Smooth muscle cell (in vitro differentiated cells): ENCODE measurements at regions not wholly inside any gene's neighbourhood (a gene's known extent, or its start where the extent isn't known, plus 50 kb on each side); places are given as distances from the start of the nearest gene placed in this dataset.

Experiments used
- DNase-seq: peaks from one replicate; lab custom pipeline; 2025; ENCODE audit not compliant: unreplicated experiment; lab: John Stamatoyannopoulos, UW
- H2AFZ ChIP-seq: fragments of 200-600 bp; sonication (generic); 2 replicates; pipeline ENCODE4 v1.6.0; 2016; ENCODE audit warnings: antibody characterized with exemption, low read depth, mild to moderate bottlenecking
- H3F3A ChIP-seq: fragments of 200-600 bp; sonication (generic); 2 replicates; pipeline ENCODE4 v1.6.0; 2017; ENCODE audit warnings: antibody characterized with exemption, low read depth
- H3K27ac ChIP-seq: fragments of 200-600 bp; sonication (generic); 2 replicates; pipeline ENCODE4 v1.5.1; 2016; ENCODE audit warnings: low read depth, mild to moderate bottlenecking
- H3K27me3 ChIP-seq: fragments of 200-600 bp; sonication (generic); 2 replicates; pipeline ENCODE4 v1.6.1; 2016; ENCODE audit warnings: low read depth, mild to moderate bottlenecking
- H3K36me3 ChIP-seq: fragments of 200-600 bp; sonication (generic); 2 replicates; pipeline ENCODE4 v1.5.1; 2016; ENCODE audit warnings: low read depth
- H3K4me1 ChIP-seq: fragments of 200-600 bp; sonication (generic); 2 replicates; pipeline ENCODE4 v1.5.1; 2016; ENCODE audit warnings: low read depth
- H3K4me2 ChIP-seq: fragments of 200-600 bp; sonication (generic); 2 replicates; pipeline ENCODE4 v1.6.0; 2016; ENCODE audit warnings: mild to moderate bottlenecking
- H3K4me3 ChIP-seq: fragments of 200-600 bp; sonication (generic); 2 replicates; pipeline ENCODE4 v1.5.1; 2016; ENCODE audit warnings: mild to moderate bottlenecking
- H3K79me2 ChIP-seq: fragments of 200-600 bp; sonication (generic); 2 replicates; pipeline ENCODE4 v1.6.0; 2016; ENCODE audit warnings: low read depth, mild to moderate bottlenecking
- H3K9ac ChIP-seq: fragments of 200-600 bp; sonication (generic); 2 replicates; pipeline ENCODE4 v1.6.0; 2016; ENCODE audit warnings: low read depth
- H3K9me3 ChIP-seq: fragments of 200-600 bp; sonication (generic); replicated peaks from 2 replicates; pipeline ENCODE4 v1.5.1; 2016; ENCODE audit warnings: low read depth
- H4K20me1 ChIP-seq: fragments of 200-600 bp; sonication (generic); 2 replicates; pipeline ENCODE4 v1.6.0; 2016; ENCODE audit warnings: low read depth
- WGBS: methylation state at CpG from one replicate; pipeline ENCODE4 v1.1.7; 2016; ENCODE audit warnings: low lambda C conversion rate; 5-methylcytosine and 5-hydroxymethylcytosine counted together
- TF ChIP-seq, protein P1 (sequence below): fragments of 200-600 bp; sonication (generic); IDR thresholded peaks from 2 replicates; pipeline ENCODE4 v1.5.1; 2017; ENCODE audit warnings: borderline replicate concordance, mild to moderate bottlenecking, antibody characterized with exemption; ENCODE audit not compliant: insufficient read depth, poor library complexity, severe bottlenecking

DNA sequence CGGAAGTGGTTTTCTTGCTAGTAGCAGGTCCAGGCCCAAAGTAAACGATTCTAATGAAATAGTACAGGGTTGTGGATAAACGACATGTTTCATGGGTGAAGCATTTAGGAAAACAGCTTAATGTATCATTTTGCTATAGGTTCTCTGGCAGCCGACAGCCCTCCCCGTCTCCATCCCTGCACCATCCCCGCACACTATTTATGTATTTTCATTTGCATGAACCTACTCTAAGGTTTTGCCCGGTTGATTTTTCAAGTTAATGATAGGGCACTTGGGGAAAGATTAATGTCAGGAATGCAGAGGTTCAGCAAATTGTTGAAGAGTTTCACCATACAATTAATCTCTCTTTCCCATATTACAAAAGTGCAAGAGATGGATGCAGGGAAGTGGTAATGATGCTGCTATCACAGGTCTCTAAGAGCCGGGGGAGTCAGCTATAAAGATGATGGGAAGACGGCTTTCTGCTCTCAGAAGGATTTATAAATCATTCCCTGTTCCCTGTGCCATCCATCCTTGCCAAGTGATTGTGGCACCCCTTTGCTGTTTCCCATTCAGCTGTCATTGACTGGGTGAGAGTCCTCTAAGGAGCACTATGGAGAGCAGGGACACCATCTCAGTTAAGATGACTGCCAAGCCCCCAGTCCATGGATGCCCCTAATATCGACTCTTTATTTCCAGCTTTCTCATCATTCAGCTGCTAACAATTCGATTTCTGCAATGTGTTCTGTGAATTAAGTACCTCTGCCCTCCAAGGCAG lies 186.3 kb downstream of the IRS2 start:
- TF ChIP-seq, protein P1, sequence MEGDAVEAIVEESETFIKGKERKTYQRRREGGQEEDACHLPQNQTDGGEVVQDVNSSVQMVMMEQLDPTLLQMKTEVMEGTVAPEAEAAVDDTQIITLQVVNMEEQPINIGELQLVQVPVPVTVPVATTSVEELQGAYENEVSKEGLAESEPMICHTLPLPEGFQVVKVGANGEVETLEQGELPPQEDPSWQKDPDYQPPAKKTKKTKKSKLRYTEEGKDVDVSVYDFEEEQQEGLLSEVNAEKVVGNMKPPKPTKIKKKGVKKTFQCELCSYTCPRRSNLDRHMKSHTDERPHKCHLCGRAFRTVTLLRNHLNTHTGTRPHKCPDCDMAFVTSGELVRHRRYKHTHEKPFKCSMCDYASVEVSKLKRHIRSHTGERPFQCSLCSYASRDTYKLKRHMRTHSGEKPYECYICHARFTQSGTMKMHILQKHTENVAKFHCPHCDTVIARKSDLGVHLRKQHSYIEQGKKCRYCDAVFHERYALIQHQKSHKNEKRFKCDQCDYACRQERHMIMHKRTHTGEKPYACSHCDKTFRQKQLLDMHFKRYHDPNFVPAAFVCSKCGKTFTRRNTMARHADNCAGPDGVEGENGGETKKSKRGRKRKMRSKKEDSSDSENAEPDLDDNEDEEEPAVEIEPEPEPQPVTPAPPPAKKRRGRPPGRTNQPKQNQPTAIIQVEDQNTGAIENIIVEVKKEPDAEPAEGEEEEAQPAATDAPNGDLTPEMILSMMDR, result no peak
- no peaks in the 10 kb centered on the region for H3K79me2 ChIP-seq
- no peaks in the 10 kb centered on the region for H4K20me1 ChIP-seq
- H3K27me3 ChIP-seq, result no peaks in the 10 kb centered on the region
- no peaks in the 10 kb centered on the region for H3K4me1 ChIP-seq
- no peak overlapping the region for H3K9ac ChIP-seq
- DNase-seq, result no peak
- WGBS, result 90% methylated on average over 11 of the region's 11 CpGs
- H3K4me2 ChIP-seq, result no peak overlapping the region
- no peaks in the 10 kb centered on the region for H3K36me3 ChIP-seq
- H3K4me3 ChIP-seq, result no peak overlapping the region
- H3K9me3 ChIP-seq, result no peaks in the 10 kb centered on the region
- H3F3A ChIP-seq, result no peaks in the 10 kb centered on the region
- H2AFZ ChIP-seq, result no peak overlapping the region
- no peak overlapping the region for H3K27ac ChIP-seq

DNA sequence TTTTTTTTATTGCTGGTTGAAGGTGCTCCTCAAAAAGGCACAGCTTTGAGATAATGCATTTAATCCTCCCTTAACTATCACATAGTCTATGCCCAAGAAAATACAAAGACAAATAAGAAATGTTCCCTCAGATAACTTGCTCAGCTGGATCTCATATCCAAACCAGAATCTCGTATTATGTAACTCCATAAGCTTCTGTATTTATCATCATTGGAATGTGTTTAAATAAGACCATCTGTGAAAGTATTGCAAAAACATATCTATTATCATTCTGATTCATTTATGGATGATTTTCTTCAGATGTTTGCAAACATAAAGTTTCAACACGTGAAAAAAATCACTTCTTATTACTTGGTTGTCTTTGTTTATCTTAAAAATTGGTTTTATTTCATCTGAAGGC lies 190.9 kb downstream of the IRS2 start:
- no peak overlapping the region for H2AFZ ChIP-seq
- H3F3A ChIP-seq, result no peaks in the 10 kb centered on the region
- H3K9ac ChIP-seq, result no peak overlapping the region
- H3K4me3 ChIP-seq, result no peak overlapping the region
- no peaks in the 10 kb centered on the region for H3K36me3 ChIP-seq
- DNase-seq, result no peak
- H3K9me3 ChIP-seq, result no peaks in the 10 kb centered on the region
- WGBS, result 81% methylated on average over 2 of the region's 2 CpGs
- no peak overlapping the region for H3K27ac ChIP-seq
- no peaks in the 10 kb centered on the region for H4K20me1 ChIP-seq
- TF ChIP-seq, protein P1, result no peak
- no peaks in the 10 kb centered on the region for H3K79me2 ChIP-seq
- no peaks in the 10 kb centered on the region for H3K4me1 ChIP-seq
- no peak overlapping the region for H3K4me2 ChIP-seq
- H3K27me3 ChIP-seq, result no peaks in the 10 kb centered on the region

- Histone ChIP-seq H3K4me2 (no peak overlapping the region), H3K27ac (no peak overlapping the region), H3K36me3 (no peaks in the 10 kb centered on the region), H3K4me1 (no peaks in the 10 kb centered on the region), H4K20me1 (no peaks in the 10 kb centered on the region), H3F3A (no peaks in the 10 kb centered on the region), H3K4me3 (no peak overlapping the region), H3K79me2 (no peaks in the 10 kb centered on the region), H3K27me3 (no peaks in the 10 kb centered on the region), H3K9me3 (no peaks in the 10 kb centered on the region), H3K9ac (no peak overlapping the region), H2AFZ (no peak overlapping the region)
- no peak for DNase-seq
- TF ChIP-seq, protein P1, result no peak
- 82% methylated on average over 3 of the region's 3 CpGs for WGBS
These were observed 193.2 kb downstream of the IRS2 start for GRCh38 chr13:109593230-109593629.

DNA sequence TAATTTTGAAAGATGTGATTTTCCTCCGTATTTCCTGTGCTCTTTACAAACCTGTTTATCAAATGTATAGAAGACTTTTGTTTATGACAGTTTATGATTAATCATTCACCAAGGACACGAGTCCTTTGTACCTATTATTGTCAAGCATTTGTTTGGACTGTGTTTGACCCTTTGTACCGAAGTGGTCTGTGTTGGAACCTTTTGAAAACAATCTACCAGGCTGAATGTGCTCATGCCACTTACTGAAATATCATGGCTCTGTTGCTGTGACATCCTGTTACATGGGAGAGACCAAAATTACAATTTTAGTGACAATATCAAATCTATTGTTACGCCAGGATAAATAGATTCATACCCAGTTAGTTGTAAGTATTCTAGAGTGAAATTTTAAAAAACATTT lies 193.6 kb downstream of the IRS2 start:
- no peaks in the 10 kb centered on the region for H3F3A ChIP-seq
- DNase-seq, result no peak
- no peaks in the 10 kb centered on the region for H3K4me1 ChIP-seq
- H2AFZ ChIP-seq, result no peak overlapping the region
- no peak overlapping the region for H3K9ac ChIP-seq
- H3K27me3 ChIP-seq, result no peaks in the 10 kb centered on the region
- H3K27ac ChIP-seq, result no peak overlapping the region
- H4K20me1 ChIP-seq, result no peaks in the 10 kb centered on the region
- no peak overlapping the region for H3K4me2 ChIP-seq
- 82% methylated on average over 4 of the region's 4 CpGs for WGBS
- no peak overlapping the region for H3K4me3 ChIP-seq
- no peaks in the 10 kb centered on the region for H3K9me3 ChIP-seq
- TF ChIP-seq, protein P1, result no peak
- no peaks in the 10 kb centered on the region for H3K36me3 ChIP-seq
- no peaks in the 10 kb centered on the region for H3K79me2 ChIP-seq
